HG02610 (cell line): ENCODE measurements at regions not wholly inside any gene's neighbourhood (a gene's known extent, or its start where the extent isn't known, plus 50 kb on each side); places are given as distances from the start of the nearest gene placed in this dataset.
"Not testable (repeated sequence)": the region's sequence is repeated elsewhere in the genome, so short reads cannot be mapped to it uniquely, and the experiment has no call there.

ENCODE experiments used
- ATAC-seq: cut with Tn5 transposase; IDR thresholded peaks from one replicate; pipeline ENCODE4 v1.9.1; 2021; ENCODE audit warnings: mild to moderate bottlenecking, moderate library complexity; ENCODE audit not compliant: unreplicated experiment

DNA sequence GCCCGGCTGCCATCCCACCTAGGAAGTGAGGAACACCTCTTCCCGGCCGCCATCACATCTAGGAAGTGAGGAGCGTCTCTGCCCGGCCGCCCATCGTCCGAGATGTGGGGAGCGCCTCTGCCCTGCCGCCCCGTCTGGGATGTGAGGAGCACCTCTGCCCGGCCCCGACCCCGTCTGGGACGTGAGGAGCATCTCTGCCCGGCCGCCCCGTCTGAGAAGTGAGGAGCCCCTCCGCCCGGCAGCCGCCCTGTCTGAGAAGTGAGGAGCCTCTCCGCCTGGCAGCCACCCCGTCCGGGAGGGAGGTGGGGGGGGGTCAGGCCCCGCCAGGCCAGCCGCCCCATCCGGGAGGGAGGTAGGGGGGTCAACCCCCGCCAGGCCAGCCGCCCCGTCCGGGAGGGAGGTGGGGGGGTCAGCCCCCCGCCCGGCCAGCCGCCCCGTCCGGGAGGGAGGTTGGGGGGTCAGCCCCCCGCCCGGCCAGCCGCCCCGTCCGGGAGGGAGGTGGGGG, 330.0 kb downstream of the CBLN1 start:
- not testable (repeated sequence) for ATAC-seq

DNA sequence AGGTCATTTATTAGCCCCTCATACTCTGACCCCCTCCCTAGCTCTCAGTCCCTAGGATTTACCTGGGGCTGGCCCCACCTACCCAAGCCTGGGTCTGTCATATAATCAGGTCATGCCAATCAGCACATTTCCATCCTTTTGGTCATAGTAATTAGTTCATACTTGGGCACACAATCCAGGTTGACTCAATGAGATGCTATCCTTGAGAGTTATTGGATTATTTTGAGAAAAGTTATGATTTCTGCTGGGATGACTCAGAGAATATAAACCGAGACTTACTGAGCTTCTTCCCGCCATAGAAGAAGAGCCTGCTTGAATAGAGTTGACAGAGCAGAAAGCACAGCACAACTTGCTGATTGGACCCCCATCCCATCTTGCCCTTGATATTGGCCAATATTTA, 331.5 kb downstream of the CBLN1 start:
- no peak for ATAC-seq

- no peak for ATAC-seq
Observed at GRCh38 chr16:48949636-48950035, 332.0 kb downstream of the CBLN1 start.

GRCh38 chr16:48948911-48949310, 332.7 kb downstream of the CBLN1 start:
- ATAC-seq = no peak

GRCh38 chr16:48947371-48947713, 334.3 kb downstream of the CBLN1 start:
- ATAC-seq = no peak

DNA sequence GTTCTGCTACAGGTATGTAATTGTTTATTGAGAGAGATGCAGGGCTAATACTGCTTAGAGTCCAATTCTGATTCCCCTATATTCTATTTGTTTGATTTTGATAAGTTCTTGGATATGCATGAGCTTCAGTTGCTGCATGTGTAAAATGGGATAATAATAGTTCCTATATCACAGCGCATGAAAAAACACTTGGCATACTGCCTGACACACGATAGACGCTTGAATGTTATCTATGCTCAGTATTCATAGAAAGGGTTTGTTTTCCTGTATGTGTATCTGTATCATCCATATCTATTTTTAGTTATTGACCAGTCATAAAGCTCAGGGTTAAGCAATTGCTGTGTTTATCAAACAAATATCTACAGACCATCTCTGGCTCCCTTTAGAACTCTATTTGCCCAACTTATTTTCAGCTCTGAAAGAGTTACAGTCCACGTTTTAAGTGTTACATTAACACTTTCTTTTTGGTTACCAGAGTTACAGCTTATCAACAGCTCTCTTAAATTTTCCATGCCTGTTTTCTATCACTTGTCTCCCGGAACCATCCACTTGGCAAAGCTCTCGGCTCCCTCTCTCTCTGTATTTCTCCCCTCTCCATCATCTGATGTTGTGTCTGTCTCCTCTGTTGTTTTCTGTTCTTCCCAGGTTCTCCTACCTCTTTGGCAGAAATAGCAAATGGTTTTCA, 334.8 kb downstream of the CBLN1 start:
- ATAC-seq = no peak

GRCh38 chr16:48942996-48943395, 333.0 kb upstream of the N4BP1 start:
- ATAC-seq = no peak

DNA sequence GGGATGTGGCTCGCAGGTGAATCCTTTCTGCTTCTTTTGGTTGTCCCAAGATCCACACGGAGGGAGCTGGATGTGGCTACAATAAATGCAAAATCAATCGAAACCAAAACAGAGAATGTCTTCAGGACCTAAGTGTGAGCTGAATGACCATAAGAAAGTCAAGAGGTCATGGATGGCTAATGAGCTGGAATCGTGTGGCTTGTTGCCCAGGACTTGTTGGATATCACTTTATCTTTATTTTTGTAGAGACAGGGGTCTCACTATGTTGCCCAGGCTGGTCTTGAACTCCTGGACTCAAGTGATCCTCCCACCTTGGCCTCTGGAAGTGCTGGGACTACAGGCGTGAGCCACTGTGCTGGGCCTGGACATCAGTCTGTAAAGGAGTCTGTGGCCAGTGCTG, 326.8 kb upstream of the N4BP1 start:
- no peak for ATAC-seq

DNA sequence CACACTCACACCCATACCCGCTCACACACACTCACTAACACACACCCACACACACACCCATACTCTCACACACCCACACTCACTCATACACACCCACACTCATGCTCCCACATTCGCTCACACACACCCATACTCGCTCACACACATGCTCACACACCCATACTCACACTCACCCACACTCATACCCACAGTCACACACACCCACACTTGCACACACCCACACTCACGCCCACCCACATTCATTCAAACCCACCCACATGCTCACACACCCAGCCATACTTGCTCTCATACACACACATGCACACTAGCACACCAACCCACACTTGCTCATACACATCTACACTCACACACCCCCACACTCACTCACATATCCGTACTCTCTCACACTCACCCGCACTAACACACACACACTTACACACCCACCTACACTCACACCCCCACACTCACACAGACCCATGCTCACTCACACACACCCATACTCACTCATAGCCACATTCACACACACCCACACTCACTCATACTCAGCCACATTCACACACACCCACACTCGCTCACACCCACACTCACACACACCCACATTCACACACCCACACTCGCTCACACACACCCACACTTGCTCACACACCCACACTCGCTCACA, 322.4 kb upstream of the N4BP1 start:
- ATAC-seq = no peak

DNA sequence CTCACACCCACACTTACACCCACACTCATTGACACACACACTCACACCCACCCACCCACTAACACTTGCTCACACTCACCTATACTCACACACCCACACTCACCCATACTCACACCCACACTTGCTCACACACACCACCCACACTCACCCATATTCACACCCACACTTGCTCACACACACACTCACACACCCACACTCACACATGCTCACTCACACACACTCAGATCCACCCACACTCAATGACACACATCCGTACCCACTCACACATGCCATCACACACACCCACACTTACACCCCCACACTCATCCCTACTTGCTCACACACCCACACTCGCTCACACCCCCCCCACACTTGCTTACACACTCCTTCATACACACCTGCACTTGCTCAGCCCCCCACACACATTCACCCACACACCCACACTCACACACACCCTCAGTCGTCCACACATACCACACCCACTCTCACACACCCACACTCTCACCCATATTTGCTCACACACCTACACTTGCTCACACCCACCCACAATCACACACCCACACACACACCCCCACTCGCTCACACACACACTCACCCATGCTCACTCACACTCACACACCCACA, 321.1 kb upstream of the N4BP1 start:
- no peak for ATAC-seq

- ATAC-seq = no peak
Observed at GRCh38 chr16:48919791-48920190, 309.8 kb upstream of the N4BP1 start.

DNA sequence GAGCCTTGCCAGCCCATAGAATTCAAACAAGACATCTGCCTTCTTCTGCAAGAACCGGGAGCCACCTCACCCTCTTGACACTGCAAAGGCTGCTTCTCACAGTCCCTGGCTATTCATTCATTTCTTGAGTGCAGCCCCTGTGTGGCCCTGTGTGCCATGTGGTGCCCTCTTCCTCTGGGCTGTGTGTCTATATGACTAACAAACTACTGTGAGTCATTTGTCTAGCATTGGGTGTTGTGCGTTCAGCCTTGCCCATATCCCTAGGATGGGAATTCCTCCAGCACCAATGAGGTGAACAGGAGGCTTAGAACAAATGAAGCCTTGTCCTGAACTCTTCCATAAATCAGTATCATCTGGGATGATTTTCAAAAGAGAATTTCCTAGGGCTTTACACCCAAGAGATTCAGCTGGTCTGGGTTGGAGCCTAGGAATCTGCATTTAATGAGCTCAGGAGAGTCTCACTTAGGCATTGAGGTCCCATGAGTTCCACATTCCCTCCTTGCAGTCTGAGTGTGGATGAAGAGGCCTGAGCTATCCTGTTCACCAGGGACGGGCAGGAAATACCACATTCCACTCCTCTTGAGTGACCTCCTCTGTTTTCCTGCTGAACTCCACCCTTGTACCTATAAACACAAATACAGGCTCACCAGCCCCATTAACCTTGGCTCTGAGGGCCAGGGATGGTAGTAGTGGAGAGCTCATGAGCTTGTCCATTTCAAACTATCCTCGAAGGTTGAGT, 308.7 kb upstream of the N4BP1 start:
- ATAC-seq = no peak

GRCh38 chr16:48916566-48916965, 306.6 kb upstream of the N4BP1 start:
- ATAC-seq = no peak

GRCh38 chr16:48914070-48914469, 304.1 kb upstream of the N4BP1 start:
- no peak for ATAC-seq

- no peak for ATAC-seq
Observed at GRCh38 chr16:48913384-48913783, 303.4 kb upstream of the N4BP1 start.

- no peak for ATAC-seq
Observed at GRCh38 chr16:48912360-48912759, 302.4 kb upstream of the N4BP1 start.

- no peak for ATAC-seq
Observed at GRCh38 chr16:48911700-48912099, 301.7 kb upstream of the N4BP1 start.

DNA sequence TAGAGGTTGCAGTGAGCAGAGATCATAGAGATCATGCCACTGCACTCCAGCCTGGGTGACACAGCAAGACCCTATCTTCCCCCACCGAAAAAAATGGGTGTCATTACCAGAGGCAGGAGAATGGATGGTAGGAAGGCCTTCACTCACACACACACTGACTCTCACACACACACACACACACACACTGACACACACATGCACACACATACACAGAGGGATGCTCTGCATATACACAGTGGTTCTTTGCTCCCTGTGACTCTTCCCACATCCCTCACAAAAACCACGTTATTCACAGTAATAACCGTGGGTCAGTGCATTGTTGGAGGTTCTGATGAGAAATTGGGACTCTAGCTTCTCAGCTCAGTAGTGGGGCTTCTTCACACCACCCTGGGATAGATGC, 300.2 kb upstream of the N4BP1 start:
- ATAC-seq = no peak

DNA sequence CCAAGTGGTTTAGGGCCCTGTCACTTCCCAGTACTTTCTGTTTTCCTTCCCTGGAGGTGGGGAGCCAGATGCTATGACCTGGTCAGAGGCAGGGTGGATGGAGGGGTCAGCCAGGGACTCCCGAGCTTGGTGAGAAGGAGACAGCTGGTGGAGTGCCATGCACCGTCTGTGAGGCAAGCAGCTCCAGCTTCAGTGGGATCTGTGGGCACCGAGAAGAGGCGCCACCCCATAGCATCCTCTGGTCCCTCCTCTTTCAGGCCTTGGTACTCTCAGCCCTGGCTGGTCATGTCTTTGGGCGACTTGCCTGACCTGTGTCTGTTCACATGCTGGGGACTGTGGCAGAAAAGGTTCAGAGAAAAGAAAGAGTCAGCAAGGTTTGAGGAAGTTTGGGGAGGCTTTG, 299.3 kb upstream of the N4BP1 start:
- ATAC-seq = no peak

GRCh38 chr16:48907906-48908634, 298.1 kb upstream of the N4BP1 start:
- ATAC-seq = peak; percentile 72
